HFF-Myc (cell line): ENCODE measurements at regions not wholly inside any gene's neighbourhood (a gene's known extent, or its start where the extent isn't known, plus 50 kb on each side); places are given as distances from the start of the nearest gene placed in this dataset.
"Not testable (repeated sequence)": the region's sequence is repeated elsewhere in the genome, so short reads cannot be mapped to it uniquely, and the experiment has no call there.

Source experiments
- DNase-seq: peaks from one replicate; pipeline ENCODE4 v3.0.0-alpha.2; 2011; ENCODE audit warnings: low read depth; ENCODE audit errors: extremely low read depth
- H3K4me3 ChIP-seq: replicated peaks from 2 replicates; pipeline ENCODE4 v1.5.1; 2011; ENCODE audit warnings: low read depth, mild to moderate bottlenecking, control low read depth, low read length
- TF ChIP-seq, protein P1 (sequence below): IDR thresholded peaks from 2 replicates; pipeline ENCODE4 v1.5.1; 2012; ENCODE audit warnings: mild to moderate bottlenecking, low read depth, low read length, control low read depth; ENCODE audit errors: missing control alignments

DNA sequence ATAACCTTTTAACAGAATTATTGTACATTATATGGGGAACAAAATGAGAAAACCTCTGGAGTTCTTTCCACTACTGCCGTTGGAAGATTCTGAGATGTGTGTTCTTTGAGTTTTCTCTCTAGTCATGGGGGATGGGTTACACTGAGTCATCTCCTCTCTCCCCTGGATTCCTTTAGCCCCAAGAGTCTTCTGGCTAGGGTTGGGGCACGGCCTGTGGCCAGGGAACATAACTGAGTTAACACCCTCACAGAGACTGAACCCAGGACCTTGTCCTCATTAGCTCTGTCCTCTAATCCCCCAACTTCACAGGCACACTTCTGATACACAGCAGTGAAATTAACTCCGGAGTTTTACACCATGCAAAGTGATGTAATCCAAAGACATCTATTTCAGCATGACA is 142.3 kb upstream of the F9 start:
- DNase-seq, result no peak
- TF ChIP-seq, protein P1, sequence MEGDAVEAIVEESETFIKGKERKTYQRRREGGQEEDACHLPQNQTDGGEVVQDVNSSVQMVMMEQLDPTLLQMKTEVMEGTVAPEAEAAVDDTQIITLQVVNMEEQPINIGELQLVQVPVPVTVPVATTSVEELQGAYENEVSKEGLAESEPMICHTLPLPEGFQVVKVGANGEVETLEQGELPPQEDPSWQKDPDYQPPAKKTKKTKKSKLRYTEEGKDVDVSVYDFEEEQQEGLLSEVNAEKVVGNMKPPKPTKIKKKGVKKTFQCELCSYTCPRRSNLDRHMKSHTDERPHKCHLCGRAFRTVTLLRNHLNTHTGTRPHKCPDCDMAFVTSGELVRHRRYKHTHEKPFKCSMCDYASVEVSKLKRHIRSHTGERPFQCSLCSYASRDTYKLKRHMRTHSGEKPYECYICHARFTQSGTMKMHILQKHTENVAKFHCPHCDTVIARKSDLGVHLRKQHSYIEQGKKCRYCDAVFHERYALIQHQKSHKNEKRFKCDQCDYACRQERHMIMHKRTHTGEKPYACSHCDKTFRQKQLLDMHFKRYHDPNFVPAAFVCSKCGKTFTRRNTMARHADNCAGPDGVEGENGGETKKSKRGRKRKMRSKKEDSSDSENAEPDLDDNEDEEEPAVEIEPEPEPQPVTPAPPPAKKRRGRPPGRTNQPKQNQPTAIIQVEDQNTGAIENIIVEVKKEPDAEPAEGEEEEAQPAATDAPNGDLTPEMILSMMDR, result no peak

DNA sequence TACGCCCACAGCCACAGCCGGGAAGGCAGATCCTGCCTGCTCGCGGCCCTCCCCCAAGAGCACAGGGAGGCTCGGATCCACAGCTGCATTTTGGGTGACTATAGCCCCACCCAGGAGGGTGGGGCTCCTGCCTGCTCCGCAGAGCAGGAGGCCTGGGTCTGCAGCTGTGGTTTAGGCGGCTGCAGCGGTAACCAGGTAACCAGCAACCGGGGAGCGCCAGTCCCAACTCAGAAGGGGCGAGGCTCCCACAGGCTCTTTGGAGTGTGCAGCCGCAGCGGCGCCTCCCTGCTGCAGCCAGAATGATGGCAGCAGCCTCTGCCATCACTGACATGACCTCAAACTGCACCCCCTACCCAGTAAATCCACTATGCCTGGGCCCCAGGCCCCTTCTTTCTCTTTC is 148.0 kb upstream of the F9 start:
- DNase-seq, result no peak
- TF ChIP-seq, protein P1, result no peak
- no peak overlapping the region for H3K4me3 ChIP-seq

More for the DNA sequence above, 142.3 kb upstream of the F9 start:
- H3K4me3 ChIP-seq, result no peak overlapping the region

DNA sequence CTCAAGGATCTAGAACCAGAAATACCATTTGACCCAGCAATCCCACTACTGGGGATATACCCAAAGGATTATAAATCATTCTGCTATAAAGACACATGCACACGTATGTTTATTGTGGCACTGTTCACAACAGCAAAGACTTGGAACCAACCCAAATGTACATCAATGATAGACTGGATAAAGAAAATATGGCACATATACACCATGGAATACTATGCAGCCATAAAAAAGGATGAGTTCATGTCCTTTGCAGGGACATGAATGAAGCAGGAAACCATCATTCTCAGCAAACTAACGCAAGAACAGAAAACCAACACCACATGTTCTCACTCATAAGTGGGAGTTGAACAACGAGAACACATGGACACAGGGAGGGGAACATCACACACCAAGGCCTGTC is 154.0 kb upstream of the F9 start:
- not testable (repeated sequence) for H3K4me3 ChIP-seq, DNase-seq

DNA sequence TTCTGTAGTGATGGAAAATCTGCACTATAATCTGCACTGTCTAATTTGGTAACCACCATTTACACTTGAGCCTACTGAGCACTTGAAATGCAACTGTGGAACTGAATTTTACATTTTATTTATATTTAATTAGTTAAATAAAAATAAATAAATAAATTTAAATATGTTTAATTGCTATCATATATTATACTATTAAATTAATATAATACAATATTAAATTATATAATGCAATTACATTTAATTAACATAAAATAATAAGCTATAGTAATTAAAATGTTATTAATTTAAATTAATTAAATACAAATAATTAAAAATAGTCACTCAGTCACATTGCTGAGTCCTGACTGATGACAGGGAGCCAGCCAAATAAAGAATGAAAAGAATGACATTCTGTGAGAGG is 170.2 kb upstream of the F9 start:
- no peak overlapping the region for H3K4me3 ChIP-seq
- DNase-seq, result no peak
- TF ChIP-seq, protein P1, result no peak

DNA sequence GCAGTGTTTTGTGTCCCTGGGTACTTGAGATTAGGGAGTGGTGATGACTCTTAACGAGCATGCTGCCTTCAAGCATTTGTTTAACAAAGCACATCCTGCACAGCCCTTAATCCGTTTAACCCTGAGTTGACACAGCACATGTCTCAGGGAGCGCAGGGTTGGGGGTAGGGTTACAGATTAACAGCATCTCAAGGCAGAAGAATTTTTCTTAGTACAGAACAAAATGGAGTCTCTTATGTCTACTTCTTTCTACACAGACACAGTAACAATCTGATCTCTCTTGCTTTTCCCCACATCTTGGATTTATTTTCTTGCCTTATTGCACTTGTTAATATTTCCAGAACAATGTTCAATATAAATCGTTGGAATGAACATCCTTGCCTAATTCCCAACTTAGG is 187.9 kb upstream of the F9 start:
- DNase-seq, H3K4me3 ChIP-seq: not testable (repeated sequence)

DNA sequence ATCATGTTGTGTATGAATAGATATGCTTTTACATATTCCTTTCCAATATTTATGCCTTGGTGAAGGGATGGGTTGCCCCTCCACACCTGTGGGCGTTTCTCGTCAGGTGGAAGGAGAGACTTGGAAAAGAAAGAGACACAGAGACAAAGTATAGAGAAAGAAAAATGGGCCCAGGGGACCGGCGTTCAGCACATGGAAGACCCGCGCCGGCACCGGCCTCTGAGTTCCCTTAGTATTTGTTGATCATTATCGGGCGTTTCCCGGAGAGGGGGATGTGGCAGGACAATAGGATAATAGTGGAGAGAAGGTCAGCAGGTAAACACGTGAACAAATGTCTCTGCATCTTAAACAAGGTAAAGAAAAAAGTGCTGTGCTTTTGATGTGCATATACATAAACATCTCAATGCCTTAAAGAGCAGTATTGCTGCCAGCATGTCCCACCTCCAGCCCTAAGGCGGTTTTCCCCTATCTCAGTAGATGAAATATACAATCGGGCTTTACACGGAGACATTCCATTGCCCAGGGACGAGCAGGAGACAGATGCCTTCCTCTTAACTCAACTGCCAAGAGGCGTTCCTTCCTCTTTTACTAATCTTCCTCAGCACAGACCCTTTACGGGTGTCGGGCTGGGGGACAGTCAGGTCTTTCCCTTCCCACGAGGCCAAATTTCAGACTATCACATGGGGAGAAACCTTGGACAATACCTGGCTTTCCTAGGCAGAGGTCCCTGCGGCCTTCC is 188.5 kb upstream of the F9 start:
- not testable (repeated sequence) for DNase-seq, H3K4me3 ChIP-seq

DNA sequence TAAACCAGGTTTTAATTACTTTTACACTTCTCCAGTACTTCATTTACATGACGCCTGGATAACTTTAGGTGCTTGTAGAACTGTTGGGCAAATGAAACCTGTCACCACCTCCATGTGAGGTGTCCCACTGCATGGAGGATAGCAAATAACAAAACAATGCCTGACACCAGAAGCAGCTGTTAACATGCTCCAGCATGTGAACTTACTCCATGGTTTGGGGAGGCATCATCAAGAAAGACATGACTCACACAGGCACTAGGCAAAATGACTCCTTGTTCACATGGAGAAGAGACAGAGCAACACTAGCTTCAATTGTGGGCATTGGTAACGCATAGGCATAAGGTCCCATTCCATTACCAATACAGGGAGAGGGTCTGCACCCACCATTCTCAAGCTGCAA is 198.1 kb upstream of the F9 start:
- no peak for DNase-seq
- TF ChIP-seq, protein P1, result no peak

DNA sequence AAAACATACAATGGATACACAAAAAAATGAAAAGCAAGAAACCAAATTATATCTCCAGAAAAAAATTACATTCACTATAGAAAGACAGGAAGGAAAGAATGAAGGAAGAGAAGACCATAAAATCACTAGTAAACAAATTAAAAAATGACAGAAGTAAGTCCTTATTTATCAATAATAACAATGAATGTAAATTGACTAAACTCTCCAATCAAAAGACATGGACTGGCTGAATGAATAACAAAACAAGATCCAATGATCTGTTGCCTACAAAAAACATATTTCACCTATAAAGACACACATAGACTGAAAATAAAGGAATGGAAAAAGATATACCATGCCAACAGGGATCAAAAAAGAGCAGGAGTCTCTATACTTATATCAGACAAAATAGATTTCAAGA is 203.2 kb upstream of the F9 start:
- H3K4me3 ChIP-seq, result no peak overlapping the region
- TF ChIP-seq, protein P1, result no peak

More for the DNA sequence above, 198.1 kb upstream of the F9 start:
- no peak overlapping the region for H3K4me3 ChIP-seq

More for the DNA sequence above, 203.2 kb upstream of the F9 start:
- no peak for DNase-seq
